ENCODE measurements at regions not wholly inside any gene's neighbourhood (a gene's known extent, or its start where the extent isn't known, plus 50 kb on each side); places are given as distances from the start of the nearest gene placed in this dataset.

DNA sequence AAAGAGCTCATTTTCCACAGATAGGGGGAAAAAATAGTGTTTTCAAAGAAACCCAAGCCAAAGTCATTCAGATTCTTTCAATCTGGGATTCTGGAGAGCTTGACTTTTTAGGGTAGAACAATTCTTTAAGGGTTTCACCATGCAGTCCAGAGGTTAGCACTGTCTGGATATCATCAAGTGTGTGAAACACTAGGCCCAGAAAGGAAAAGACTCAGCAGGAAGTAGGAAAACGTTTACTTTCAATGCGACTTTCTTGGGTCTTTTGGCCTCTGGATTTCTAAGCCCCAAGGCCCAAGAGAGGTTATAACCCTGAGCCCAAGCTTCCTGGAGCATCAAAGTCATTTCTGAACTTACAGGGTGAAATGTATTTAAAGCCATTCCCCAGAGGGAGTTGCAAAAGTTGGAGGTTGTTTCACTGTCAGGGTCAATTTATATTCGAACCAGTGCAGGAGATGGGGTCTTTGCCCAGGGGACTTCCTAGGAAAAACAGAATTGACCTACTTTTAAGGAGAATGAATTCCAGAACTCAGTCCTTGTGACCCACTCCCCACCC, 158.0 kb downstream of the C7orf25 start:
- no peaks in the 10 kb centered on the region for H3K27me3 ChIP-seq (ENCODE audit: control insufficient read depth, insufficient read depth, low read length)
- ChIA-PET CTCF (no interaction called here), POLR2A (no interaction called here)
- DNase-seq (ENCODE audit: low read depth, low spot score) = no peak
- H3K9me3 ChIP-seq (ENCODE audit: control insufficient read depth, insufficient read depth, low read length) = no peaks in the 10 kb centered on the region
- no peak overlapping the region for H3K4me3 ChIP-seq (ENCODE audit: low read depth, low read length)
- no peak overlapping the region for H3K27ac ChIP-seq (ENCODE audit: low read depth, low read length)
- TF ChIP-seq, protein P1, sequence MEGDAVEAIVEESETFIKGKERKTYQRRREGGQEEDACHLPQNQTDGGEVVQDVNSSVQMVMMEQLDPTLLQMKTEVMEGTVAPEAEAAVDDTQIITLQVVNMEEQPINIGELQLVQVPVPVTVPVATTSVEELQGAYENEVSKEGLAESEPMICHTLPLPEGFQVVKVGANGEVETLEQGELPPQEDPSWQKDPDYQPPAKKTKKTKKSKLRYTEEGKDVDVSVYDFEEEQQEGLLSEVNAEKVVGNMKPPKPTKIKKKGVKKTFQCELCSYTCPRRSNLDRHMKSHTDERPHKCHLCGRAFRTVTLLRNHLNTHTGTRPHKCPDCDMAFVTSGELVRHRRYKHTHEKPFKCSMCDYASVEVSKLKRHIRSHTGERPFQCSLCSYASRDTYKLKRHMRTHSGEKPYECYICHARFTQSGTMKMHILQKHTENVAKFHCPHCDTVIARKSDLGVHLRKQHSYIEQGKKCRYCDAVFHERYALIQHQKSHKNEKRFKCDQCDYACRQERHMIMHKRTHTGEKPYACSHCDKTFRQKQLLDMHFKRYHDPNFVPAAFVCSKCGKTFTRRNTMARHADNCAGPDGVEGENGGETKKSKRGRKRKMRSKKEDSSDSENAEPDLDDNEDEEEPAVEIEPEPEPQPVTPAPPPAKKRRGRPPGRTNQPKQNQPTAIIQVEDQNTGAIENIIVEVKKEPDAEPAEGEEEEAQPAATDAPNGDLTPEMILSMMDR (IDR thresholded peaks at IDR 0.05; ENCODE audit: low read depth, low read length) = no peak

DNA sequence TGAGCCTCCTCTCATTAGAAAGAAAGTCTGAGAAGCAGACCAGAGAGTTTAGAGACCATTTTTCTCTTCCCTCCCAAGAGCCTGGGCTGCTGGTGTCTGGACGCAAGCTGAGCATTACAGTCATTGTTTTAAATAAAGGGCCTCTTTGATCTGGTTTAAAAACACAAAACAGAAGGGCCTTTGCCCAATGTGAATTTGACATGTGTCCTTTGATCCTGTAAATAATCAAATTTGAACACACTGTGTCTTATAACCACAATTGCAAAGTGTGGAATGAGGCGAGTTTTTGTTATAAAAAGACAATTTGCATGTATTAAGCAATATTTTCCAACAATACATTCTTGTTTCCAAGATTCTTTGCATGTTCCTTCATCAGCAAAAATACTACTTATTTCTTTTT, 158.5 kb downstream of the C7orf25 start:
- TF ChIP-seq, protein P1 (IDR thresholded peaks at IDR 0.05; ENCODE audit: low read depth, low read length) = no peak
- POLR2A ChIA-PET = no interaction called here
- no peak for DNase-seq (ENCODE audit: low read depth, low spot score)
- H3K9me3 ChIP-seq (ENCODE audit: control insufficient read depth, insufficient read depth, low read length) = no peaks in the 10 kb centered on the region
- no peak overlapping the region for H3K4me3 ChIP-seq (ENCODE audit: low read depth, low read length)
- H3K27me3 ChIP-seq (ENCODE audit: control insufficient read depth, insufficient read depth, low read length) = no peaks in the 10 kb centered on the region
- H3K27ac ChIP-seq (ENCODE audit: low read depth, low read length) = no peak overlapping the region
- CTCF ChIA-PET = no interaction called here

DNA sequence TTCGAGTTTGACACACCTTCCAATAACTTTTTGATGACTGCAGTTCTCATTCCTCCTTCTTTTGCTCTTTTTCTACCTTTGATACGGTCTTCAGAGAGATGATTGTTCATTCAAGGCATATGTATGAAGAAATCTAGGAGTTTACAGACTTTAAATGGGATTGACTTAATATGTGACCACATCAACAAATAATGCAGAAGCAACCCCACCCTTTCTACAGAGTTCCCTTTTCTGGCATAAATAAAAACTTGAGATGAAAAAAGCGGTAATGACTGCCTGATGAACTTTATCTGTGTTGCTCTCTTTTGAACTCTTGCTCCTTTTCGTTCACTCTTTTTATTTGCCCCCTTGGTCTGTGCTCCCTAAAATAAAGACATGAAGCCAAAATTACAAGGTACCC, 161.7 kb downstream of the C7orf25 start:
- CTCF ChIA-PET = no interaction called here
- Histone ChIP-seq H3K4me3 (ENCODE audit: low read depth, low read length) (no peak overlapping the region), H3K27ac (ENCODE audit: low read depth, low read length) (no peak overlapping the region), H3K27me3 (ENCODE audit: control insufficient read depth, insufficient read depth, low read length) (no peaks in the 10 kb centered on the region), H3K9me3 (ENCODE audit: control insufficient read depth, insufficient read depth, low read length) (no peaks in the 10 kb centered on the region)
- no peak for DNase-seq (ENCODE audit: low read depth, low spot score)
- TF ChIP-seq, protein P1 (IDR thresholded peaks at IDR 0.05; ENCODE audit: low read depth, low read length) = no peak
- POLR2A ChIA-PET = no interaction called here

DNA sequence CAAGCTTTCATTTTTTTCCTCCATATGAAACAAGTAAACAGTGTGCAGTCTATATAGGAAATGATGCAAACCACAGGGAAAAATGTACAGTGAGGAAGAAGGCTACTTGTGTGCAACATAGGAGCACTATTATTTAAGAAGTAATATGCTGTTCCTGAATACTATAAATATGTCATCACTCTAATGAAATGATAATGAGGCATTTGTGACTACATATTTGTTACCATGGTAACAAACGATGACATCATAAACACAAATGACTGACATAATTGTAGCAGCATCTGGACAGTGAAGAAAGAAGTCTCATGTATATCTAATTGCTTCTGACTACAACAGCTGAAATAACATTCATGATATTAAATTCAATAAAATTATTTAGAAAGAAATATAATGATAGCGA, 164.8 kb downstream of the C7orf25 start:
- no peak for DNase-seq (ENCODE audit: low read depth, low spot score)
- TF ChIP-seq, protein P1 (IDR thresholded peaks at IDR 0.05; ENCODE audit: low read depth, low read length) = no peak
- Histone ChIP-seq H3K27me3 (ENCODE audit: control insufficient read depth, insufficient read depth, low read length) (no peaks in the 10 kb centered on the region), H3K27ac (ENCODE audit: low read depth, low read length) (no peak overlapping the region), H3K4me3 (ENCODE audit: low read depth, low read length) (no peak overlapping the region), H3K9me3 (ENCODE audit: control insufficient read depth, insufficient read depth, low read length) (no peaks in the 10 kb centered on the region)
- ChIA-PET CTCF (no interaction called here), POLR2A (no interaction called here)

DNA sequence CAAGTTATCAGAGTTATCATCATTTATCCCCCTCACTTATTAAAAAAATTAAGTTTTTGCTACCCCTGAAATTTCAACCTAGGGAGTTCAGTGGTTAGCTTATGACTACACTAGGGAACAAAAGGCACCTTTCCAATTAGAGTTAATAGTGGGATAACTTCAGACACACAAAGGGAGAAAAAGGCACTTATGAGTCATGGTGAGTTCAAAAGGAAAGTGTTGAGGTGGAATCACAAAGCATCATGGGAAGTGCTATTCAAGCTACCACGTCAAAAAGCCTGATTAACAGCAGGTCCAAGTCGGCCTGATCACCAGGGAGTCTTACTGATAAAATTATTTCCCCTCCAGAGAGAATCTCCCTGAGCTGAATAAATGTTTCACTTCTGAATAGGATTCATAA, 165.7 kb downstream of the C7orf25 start:
- ChIA-PET CTCF (interaction anchor here (0.7 to 1.9 kb wide), 2 partner anchors 10 to 65 kb away, joined by 3 to 4 read pairs; no protein-coding TSS in a partner anchor), POLR2A (no interaction called here)
- no peak overlapping the region for H3K27ac ChIP-seq (ENCODE audit: low read depth, low read length)
- DNase-seq (ENCODE audit: low read depth, low spot score) = no peak
- no peaks in the 10 kb centered on the region for H3K27me3 ChIP-seq (ENCODE audit: control insufficient read depth, insufficient read depth, low read length)
- no peak overlapping the region for H3K4me3 ChIP-seq (ENCODE audit: low read depth, low read length)
- no peaks in the 10 kb centered on the region for H3K9me3 ChIP-seq (ENCODE audit: control insufficient read depth, insufficient read depth, low read length)
- TF ChIP-seq, protein P1 (IDR thresholded peaks at IDR 0.05; ENCODE audit: low read depth, low read length) = no peak
